ENCODE measurements at regions not wholly inside any gene's neighbourhood (a gene's known extent, or its start where the extent isn't known, plus 50 kb on each side); places are given as distances from the start of the nearest gene placed in this dataset.

DNA sequence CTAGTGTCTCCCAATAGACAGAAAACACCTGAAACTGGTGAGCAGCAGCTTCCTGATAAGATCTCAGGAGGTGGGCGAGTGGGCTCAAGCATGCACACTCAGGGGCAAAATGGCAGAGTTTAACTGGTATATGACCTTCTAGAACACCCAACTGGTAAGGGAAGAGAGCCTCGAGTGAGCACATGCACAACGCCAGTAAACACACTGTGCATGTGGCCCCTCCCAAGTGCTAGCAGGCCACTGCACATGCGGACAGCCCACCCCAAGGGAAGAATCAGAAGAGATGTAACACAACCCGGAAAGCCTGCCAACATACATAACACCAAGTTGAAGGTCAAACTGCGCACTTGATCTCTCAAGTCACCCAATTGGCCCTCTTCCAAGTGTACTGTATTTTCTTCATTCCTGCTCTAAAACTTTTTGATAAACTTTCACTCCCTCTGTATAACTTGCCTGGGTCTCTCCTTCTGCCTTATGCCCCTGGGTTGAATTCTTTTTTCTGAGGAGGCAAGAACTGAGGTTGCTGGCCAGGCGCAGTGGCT, 138.2 kb downstream of the GLUL start:
- POLR2A ChIA-PET, result no interaction called here
- Mint-ChIP-seq H3K27me3 (no peaks in the 10 kb centered on the region), H3K4me1 (ENCODE audit: low read depth) (peaks cover 6% of the 10 kb centered on the region), H3K4me3 (no peak overlapping the region), H3K27ac (no peak overlapping the region), H3K36me3 (ENCODE audit: low read depth) (no peaks in the 10 kb centered on the region), H3K9me3 (no peaks in the 10 kb centered on the region)
- no peaks in the 10 kb centered on the region for H3K9me3 ChIP-seq (ENCODE audit: control insufficient read depth in 1 of 2, insufficient read depth in 1 of 2, low read length in 2 of 2)
- TF ChIP-seq, protein P1, sequence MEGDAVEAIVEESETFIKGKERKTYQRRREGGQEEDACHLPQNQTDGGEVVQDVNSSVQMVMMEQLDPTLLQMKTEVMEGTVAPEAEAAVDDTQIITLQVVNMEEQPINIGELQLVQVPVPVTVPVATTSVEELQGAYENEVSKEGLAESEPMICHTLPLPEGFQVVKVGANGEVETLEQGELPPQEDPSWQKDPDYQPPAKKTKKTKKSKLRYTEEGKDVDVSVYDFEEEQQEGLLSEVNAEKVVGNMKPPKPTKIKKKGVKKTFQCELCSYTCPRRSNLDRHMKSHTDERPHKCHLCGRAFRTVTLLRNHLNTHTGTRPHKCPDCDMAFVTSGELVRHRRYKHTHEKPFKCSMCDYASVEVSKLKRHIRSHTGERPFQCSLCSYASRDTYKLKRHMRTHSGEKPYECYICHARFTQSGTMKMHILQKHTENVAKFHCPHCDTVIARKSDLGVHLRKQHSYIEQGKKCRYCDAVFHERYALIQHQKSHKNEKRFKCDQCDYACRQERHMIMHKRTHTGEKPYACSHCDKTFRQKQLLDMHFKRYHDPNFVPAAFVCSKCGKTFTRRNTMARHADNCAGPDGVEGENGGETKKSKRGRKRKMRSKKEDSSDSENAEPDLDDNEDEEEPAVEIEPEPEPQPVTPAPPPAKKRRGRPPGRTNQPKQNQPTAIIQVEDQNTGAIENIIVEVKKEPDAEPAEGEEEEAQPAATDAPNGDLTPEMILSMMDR (IDR thresholded peaks at IDR 0.05), result no peak
- CTCF ChIA-PET, result no interaction called here
- ATAC-seq (ENCODE audit: poor library complexity) (no peak), DNase-seq (no peak)
- H3K4me3 ChIP-seq (ENCODE audit: low read length), result no peak overlapping the region
- no peak overlapping the region for H3K27ac ChIP-seq (ENCODE audit: low read depth in 1 of 2, low read length in 2 of 2)
- intact Hi-C loops (cut with DNase I, micrococcal nuclease), result no loop called here
- H3K27me3 ChIP-seq (ENCODE audit: control insufficient read depth in 1 of 2, insufficient read depth in 2 of 2, low read length in 2 of 2), result no peaks in the 10 kb centered on the region
- peaks cover 9% of the 10 kb centered on the region for H3K4me1 ChIP-seq (ENCODE audit: insufficient read depth, low read length)
- no peaks in the 10 kb centered on the region for H3K36me3 ChIP-seq (ENCODE audit: insufficient read depth, low read length)

DNA sequence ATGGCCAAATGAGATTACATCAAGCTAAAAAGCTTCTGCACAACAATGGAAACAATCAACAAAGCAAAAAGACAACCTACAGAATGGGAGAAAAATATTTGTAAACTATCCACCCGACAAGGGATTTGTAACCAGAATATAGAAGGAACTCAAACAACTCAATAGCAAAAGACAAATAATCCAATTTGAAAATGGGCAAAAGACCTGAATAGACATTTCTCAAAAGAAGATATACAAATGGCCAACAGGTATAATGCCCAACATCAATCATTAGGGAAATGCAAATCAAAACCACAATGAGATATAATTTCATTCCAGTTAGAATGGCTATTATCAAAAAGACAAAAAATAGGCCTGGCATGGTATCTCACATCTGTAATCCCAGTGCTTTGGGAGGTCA, 140.0 kb downstream of the GLUL start:
- H3K27me3 ChIP-seq (ENCODE audit: control insufficient read depth in 1 of 2, insufficient read depth in 2 of 2, low read length in 2 of 2), result no peaks in the 10 kb centered on the region
- H3K4me1 Mint-ChIP-seq (ENCODE audit: low read depth), result peaks cover 6% of the 10 kb centered on the region
- H3K4me1 ChIP-seq (ENCODE audit: insufficient read depth, low read length), result peaks cover 2% of the 10 kb centered on the region
- DNase-seq (no peak), ATAC-seq (ENCODE audit: poor library complexity) (no peak)
- H3K27ac Mint-ChIP-seq, result no peak overlapping the region
- intact Hi-C loops (cut with DNase I, micrococcal nuclease), result no loop called here
- ChIA-PET CTCF (no interaction called here), POLR2A (no interaction called here)
- no peak overlapping the region for H3K4me3 ChIP-seq (ENCODE audit: low read length)
- no peaks in the 10 kb centered on the region for H3K36me3 ChIP-seq (ENCODE audit: insufficient read depth, low read length)
- no peaks in the 10 kb centered on the region for H3K27me3 Mint-ChIP-seq
- H3K9me3 Mint-ChIP-seq, result no peaks in the 10 kb centered on the region
- no peaks in the 10 kb centered on the region for H3K9me3 ChIP-seq (ENCODE audit: control insufficient read depth in 1 of 2, insufficient read depth in 1 of 2, low read length in 2 of 2)
- no peak overlapping the region for H3K27ac ChIP-seq (ENCODE audit: low read depth in 1 of 2, low read length in 2 of 2)
- H3K36me3 Mint-ChIP-seq (ENCODE audit: low read depth), result no peaks in the 10 kb centered on the region
- H3K4me3 Mint-ChIP-seq, result no peak overlapping the region
- TF ChIP-seq, protein P1 (IDR thresholded peaks at IDR 0.05), result no peak

DNA sequence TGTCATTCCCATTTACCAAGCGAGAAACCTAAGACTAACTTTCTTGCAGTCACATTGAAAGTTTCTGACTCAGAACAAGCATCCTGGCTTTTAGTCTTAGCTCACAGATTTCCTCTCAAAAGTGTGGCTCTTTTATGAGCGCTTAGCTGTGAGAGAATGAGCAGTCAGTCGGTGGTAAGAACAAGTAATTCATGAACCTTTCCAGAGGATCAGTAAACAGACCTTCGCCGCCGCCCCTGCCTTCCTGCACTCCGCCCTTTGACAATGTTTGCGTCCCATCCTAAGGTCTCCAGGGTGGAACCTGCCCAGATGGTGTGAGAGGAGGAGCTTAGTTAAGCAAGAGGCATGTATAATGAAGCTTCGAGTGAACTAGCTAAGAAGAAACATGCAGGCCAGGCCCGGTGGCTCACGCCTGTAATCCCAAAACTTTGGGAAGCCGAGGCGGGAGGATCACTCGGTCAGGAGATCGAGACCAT, 142.4 kb downstream of the GLUL start:
- Mint-ChIP-seq H3K27ac (no peak overlapping the region), H3K4me1 (ENCODE audit: low read depth) (peaks cover 6% of the 10 kb centered on the region), H3K27me3 (no peaks in the 10 kb centered on the region), H3K36me3 (ENCODE audit: low read depth) (no peaks in the 10 kb centered on the region), H3K4me3 (no peak overlapping the region), H3K9me3 (no peaks in the 10 kb centered on the region)
- ChIA-PET POLR2A (no interaction called here), CTCF (no interaction called here)
- Histone ChIP-seq H3K27me3 (ENCODE audit: control insufficient read depth in 1 of 2, insufficient read depth in 2 of 2, low read length in 2 of 2) (no peaks in the 10 kb centered on the region), H3K4me1 (ENCODE audit: insufficient read depth, low read length) (peaks cover 2% of the 10 kb centered on the region), H3K27ac (ENCODE audit: low read depth in 1 of 2, low read length in 2 of 2) (no peak overlapping the region), H3K36me3 (ENCODE audit: insufficient read depth, low read length) (no peaks in the 10 kb centered on the region), H3K9me3 (ENCODE audit: control insufficient read depth in 1 of 2, insufficient read depth in 1 of 2, low read length in 2 of 2) (no peaks in the 10 kb centered on the region), H3K4me3 (ENCODE audit: low read length) (no peak overlapping the region)
- no peak for ATAC-seq (ENCODE audit: poor library complexity)
- DNase-seq, result no peak
- intact Hi-C loops (cut with DNase I, micrococcal nuclease), result no loop called here
- TF ChIP-seq, protein P1 (IDR thresholded peaks at IDR 0.05), result no peak

Measured in CD4-positive, alpha-beta T cell (primary cell).